ENCODE measurements at regions not wholly inside any gene's neighbourhood (a gene's known extent, or its start where the extent isn't known, plus 50 kb on each side); places are given as distances from the start of the nearest gene placed in this dataset.

DNA sequence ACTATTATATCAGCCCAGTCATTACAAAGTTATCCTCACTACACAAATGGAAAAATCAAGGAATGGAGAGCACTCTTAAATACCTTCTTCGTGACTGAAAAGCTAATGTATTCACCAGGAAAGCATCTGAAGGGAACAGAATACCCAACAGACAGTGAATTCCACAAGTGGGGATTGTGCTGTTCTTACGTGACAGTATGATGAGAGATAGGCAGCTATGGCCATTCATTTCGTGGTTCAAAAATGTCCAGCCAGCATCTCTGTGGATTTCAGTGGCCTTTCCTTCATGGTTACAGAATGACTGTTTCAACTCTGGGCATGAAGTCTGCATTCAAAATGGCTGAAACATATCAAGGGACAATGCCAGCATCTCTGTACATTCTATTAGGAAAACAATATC lies 323.8 kb downstream of the PRELID2 start:
- no peak for ATAC-seq
- POLR2A ChIA-PET, result no interaction called here
- CTCF ChIA-PET, result no interaction called here

DNA sequence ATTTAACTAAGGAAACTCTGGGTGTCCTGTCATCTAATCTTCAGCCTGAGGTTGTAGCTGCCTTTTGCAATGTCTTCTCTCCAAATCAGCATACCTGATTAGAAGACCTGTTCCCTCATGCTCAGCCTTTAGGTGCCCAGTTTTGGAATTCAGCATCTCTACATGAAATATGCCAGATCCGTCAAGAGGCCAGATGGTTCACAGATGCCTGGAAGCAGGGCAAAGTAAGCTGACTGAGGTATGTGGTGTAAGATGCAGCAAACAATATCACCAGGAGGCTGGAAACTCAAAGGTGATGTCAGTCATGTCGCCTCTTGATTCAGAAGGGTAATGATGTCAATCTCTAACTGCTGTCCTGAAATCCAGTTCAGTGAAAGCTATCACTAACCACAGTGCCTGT lies 324.4 kb downstream of the PRELID2 start:
- ATAC-seq (no peak), DNase-seq (ENCODE audit: low read depth, low spot score) (no peak)
- POLR2A ChIA-PET, result no interaction called here
- Histone ChIP-seq H3K36me3 (ENCODE audit: control insufficient read depth, insufficient read depth, low read length) (no peaks in the 10 kb centered on the region), H3K9me3 (ENCODE audit: control insufficient read depth, insufficient read depth, low read depth, low read length) (no peaks in the 10 kb centered on the region), H3K27me3 (ENCODE audit: control insufficient read depth, insufficient read depth, low read length) (no peaks in the 10 kb centered on the region), H3K4me3 (ENCODE audit: low read depth in 2 of 2, low read length in 2 of 2) (no peak overlapping the region), H3K27ac (ENCODE audit: low read length) (no peak overlapping the region), H3K4me1 (ENCODE audit: control insufficient read depth, insufficient read depth, low read length) (no peaks in the 10 kb centered on the region)
- in situ Hi-C loops (cut with HindIII; ENCODE audit: low pct_unique_long_range_greater_than_20kb, low sequenced_read_pairs) (no loop called here), intact Hi-C loops (cut with micrococcal nuclease; ENCODE audit: unreplicated experiment) (no loop called here)
- no peak for TF ChIP-seq SIN3A (IDR thresholded peaks at IDR 0.05; ENCODE audit: borderline replicate concordance, insufficient read depth, low read depth, low read length)
- TF ChIP-seq, protein P1, sequence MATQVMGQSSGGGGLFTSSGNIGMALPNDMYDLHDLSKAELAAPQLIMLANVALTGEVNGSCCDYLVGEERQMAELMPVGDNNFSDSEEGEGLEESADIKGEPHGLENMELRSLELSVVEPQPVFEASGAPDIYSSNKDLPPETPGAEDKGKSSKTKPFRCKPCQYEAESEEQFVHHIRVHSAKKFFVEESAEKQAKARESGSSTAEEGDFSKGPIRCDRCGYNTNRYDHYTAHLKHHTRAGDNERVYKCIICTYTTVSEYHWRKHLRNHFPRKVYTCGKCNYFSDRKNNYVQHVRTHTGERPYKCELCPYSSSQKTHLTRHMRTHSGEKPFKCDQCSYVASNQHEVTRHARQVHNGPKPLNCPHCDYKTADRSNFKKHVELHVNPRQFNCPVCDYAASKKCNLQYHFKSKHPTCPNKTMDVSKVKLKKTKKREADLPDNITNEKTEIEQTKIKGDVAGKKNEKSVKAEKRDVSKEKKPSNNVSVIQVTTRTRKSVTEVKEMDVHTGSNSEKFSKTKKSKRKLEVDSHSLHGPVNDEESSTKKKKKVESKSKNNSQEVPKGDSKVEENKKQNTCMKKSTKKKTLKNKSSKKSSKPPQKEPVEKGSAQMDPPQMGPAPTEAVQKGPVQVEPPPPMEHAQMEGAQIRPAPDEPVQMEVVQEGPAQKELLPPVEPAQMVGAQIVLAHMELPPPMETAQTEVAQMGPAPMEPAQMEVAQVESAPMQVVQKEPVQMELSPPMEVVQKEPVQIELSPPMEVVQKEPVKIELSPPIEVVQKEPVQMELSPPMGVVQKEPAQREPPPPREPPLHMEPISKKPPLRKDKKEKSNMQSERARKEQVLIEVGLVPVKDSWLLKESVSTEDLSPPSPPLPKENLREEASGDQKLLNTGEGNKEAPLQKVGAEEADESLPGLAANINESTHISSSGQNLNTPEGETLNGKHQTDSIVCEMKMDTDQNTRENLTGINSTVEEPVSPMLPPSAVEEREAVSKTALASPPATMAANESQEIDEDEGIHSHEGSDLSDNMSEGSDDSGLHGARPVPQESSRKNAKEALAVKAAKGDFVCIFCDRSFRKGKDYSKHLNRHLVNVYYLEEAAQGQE (IDR thresholded peaks at IDR 0.05; ENCODE audit: insufficient read depth in 1 of 2, low read depth in 2 of 2, low read length in 1 of 2), result no peak
- TF ChIP-seq, protein P2, sequence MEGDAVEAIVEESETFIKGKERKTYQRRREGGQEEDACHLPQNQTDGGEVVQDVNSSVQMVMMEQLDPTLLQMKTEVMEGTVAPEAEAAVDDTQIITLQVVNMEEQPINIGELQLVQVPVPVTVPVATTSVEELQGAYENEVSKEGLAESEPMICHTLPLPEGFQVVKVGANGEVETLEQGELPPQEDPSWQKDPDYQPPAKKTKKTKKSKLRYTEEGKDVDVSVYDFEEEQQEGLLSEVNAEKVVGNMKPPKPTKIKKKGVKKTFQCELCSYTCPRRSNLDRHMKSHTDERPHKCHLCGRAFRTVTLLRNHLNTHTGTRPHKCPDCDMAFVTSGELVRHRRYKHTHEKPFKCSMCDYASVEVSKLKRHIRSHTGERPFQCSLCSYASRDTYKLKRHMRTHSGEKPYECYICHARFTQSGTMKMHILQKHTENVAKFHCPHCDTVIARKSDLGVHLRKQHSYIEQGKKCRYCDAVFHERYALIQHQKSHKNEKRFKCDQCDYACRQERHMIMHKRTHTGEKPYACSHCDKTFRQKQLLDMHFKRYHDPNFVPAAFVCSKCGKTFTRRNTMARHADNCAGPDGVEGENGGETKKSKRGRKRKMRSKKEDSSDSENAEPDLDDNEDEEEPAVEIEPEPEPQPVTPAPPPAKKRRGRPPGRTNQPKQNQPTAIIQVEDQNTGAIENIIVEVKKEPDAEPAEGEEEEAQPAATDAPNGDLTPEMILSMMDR (IDR thresholded peaks at IDR 0.05), result no peak
- CTCF ChIA-PET, result no interaction called here
- no TSS peak for BruUV-seq (replicated peaks)

More for the DNA sequence above, 323.8 kb downstream of the PRELID2 start:
- BruUV-seq (replicated peaks), result no TSS peak
- in situ Hi-C loops (cut with HindIII; ENCODE audit: low pct_unique_long_range_greater_than_20kb, low sequenced_read_pairs), result no loop called here
- no peaks in the 10 kb centered on the region for H3K27me3 ChIP-seq (ENCODE audit: control insufficient read depth, insufficient read depth, low read length)
- H3K27ac ChIP-seq (ENCODE audit: low read length), result no peak overlapping the region
- intact Hi-C loops (cut with micrococcal nuclease; ENCODE audit: unreplicated experiment), result no loop called here
- H3K4me1 ChIP-seq (ENCODE audit: control insufficient read depth, insufficient read depth, low read length), result no peaks in the 10 kb centered on the region
- H3K36me3 ChIP-seq (ENCODE audit: control insufficient read depth, insufficient read depth, low read length), result no peaks in the 10 kb centered on the region
- no peak for DNase-seq (ENCODE audit: low read depth, low spot score)
- TF ChIP-seq POLR2AphosphoS5 (IDR thresholded peaks at IDR 0.05; ENCODE audit: low read depth, low read length) (no peak), SIN3A (IDR thresholded peaks at IDR 0.05; ENCODE audit: borderline replicate concordance, insufficient read depth, low read depth, low read length) (no peak), TCF7L2 (IDR thresholded peaks at IDR 0.05; ENCODE audit: low read depth, low read length) (no peak)
- TF ChIP-seq, protein P2 (IDR thresholded peaks at IDR 0.05), result no peak
- TF ChIP-seq, protein P1 (IDR thresholded peaks at IDR 0.05; ENCODE audit: insufficient read depth in 1 of 2, low read depth in 2 of 2, low read length in 1 of 2), result no peak
- no peak overlapping the region for H3K4me3 ChIP-seq (ENCODE audit: low read depth in 2 of 2, low read length in 2 of 2)
- no peaks in the 10 kb centered on the region for H3K9me3 ChIP-seq (ENCODE audit: control insufficient read depth, insufficient read depth, low read depth, low read length)
